Stomach (tissue), 8 donors: ENCODE measurements at regions not wholly inside any gene's neighbourhood (a gene's known extent, or its start where the extent isn't known, plus 50 kb on each side); places are given as distances from the start of the nearest gene placed in this dataset.

Source experiments
- DNase-seq, 2 donors: peaks; one replicate each; pipeline versions ENCODE4 v3.0.0 to v3.0.0-alpha.2; 2013 to 2019
- H3K27ac ChIP-seq, 5 donors: fragments of 200-600 bp in 4 of 5; sonication (generic) in 4 of 5; one replicate each; pipeline ENCODE4 v1.5.1; 2013 to 2019; ENCODE audit warnings: mild to moderate bottlenecking in 1 of 5, moderate library complexity in 1 of 5
- H3K27me3 ChIP-seq, 3 donors: fragments of 200-600 bp; sonication (generic); one replicate each; pipeline ENCODE4 v1.5.1; 2017 to 2019; ENCODE audit warnings: mixed run types in 1 of 3
- H3K36me3 ChIP-seq, 4 donors: fragments of 200-600 bp; sonication (generic); 1 replicate in 3 of 4; 2 replicates in 1 of 4; pipeline ENCODE4 v1.5.1; 2016 to 2019
- H3K4me1 ChIP-seq, 4 donors: fragments of 200-600 bp; sonication (generic); one replicate each; pipeline ENCODE4 v1.5.1; 2016 to 2019
- H3K4me3 ChIP-seq, 4 donors: fragments of 200-600 bp; sonication (generic) in 3 of 4; one replicate each; pipeline ENCODE4 v1.5.1; 2016 to 2019; ENCODE audit warnings: mild to moderate bottlenecking in 1 of 4
- H3K9me3 ChIP-seq, 4 donors: fragments of 200-600 bp; sonication (generic); one replicate each; pipeline ENCODE4 v1.5.1; 2016 to 2019
- CTCF ChIP-seq, 7 experiments: fragments of 450-650 bp in 4 of 7; fragments of 200-600 bp in 3 of 7; sonication (generic) in 3 of 7; IDR thresholded peaks; one replicate each; pipeline ENCODE4 v1.5.1; 2016 to 2019; ENCODE audit warnings: antibody characterized with exemption in 7 of 7, control low read depth in 2 of 7, mild to moderate bottlenecking in 1 of 7
- EP300 ChIP-seq: sonication (generic); formaldehyde crosslinking; IDR thresholded peaks from one replicate; pipeline ENCODE4 v1.6.1; 2017; ENCODE audit warnings: antibody characterized with exemption
- POLR2A ChIP-seq, 4 donors: fragments of 450-650 bp; IDR thresholded peaks; one replicate each; pipeline ENCODE4 v1.6.1; 2016; ENCODE audit warnings: antibody characterized with exemption in 4 of 4, control low read depth in 2 of 4, mild to moderate bottlenecking in 1 of 4, moderate library complexity in 1 of 4
- POLR2AphosphoS5 ChIP-seq, 3 donors: sonication (generic); formaldehyde crosslinking; IDR thresholded peaks; one replicate each; pipeline ENCODE4 v1.6.1; 2016; ENCODE audit warnings: antibody characterized with exemption in 3 of 3
- WGBS, 5 donors: extraction: QIAGEN DNeasy Blood & Tissue Kit in 3 of 5; methylation state at CpG; one replicate each; pipeline versions ENCODE4 v1.1.5 to v1.1.7; 2013 to 2018; 5-methylcytosine and 5-hydroxymethylcytosine counted together
- intact Hi-C: fragments of 100-400 bp; cut with DNase I; formaldehyde crosslinking; loops from one replicate; pipeline ENCODE4 v1.15.1; 2023; ENCODE audit warnings: low total_unique reads
- donor health status: healthy with polysubstance abuse.
- donor health status: Bipolar disorder and iron deficiency.
- donor health status: healthy.

GRCh38 chrX:9147086-9147485 lies 113.2 kb upstream of the FAM9B start:
- Histone ChIP-seq H3K4me1 (peaks cover 0 to 7% (median 0%) of the 10 kb centered on the region in 4 donors), H3K27ac (no peak overlapping the region), H3K36me3 (no peaks in the 10 kb centered on the region), H3K9me3 (no peaks in the 10 kb centered on the region), H3K4me3 (no peak overlapping the region), H3K27me3 (no peaks in the 10 kb centered on the region)
- intact Hi-C loops = no loop called here
- TF ChIP-seq POLR2AphosphoS5 (IDR thresholded peaks at IDR 0.05) (no peak), EP300 (no peak), CTCF (IDR thresholded peaks at IDR 0.05) (no peak), POLR2A (IDR thresholded peaks at IDR 0.05) (no peak)
- DNase-seq = no peak
- 58 to 86% (median 77%) methylated on average over 4 to 5 of the region's 5 CpGs for WGBS, 5 donors

- H3K36me3 ChIP-seq = no peaks in the 10 kb centered on the region
- H3K27me3 ChIP-seq = no peaks in the 10 kb centered on the region
- H3K9me3 ChIP-seq = no peaks in the 10 kb centered on the region
- DNase-seq = peak in 1 of 2 donors; percentile 13
- TF ChIP-seq POLR2A (IDR thresholded peaks at IDR 0.05) (no peak), CTCF (IDR thresholded peaks at IDR 0.05) (no peak)
- 27 to 53% (median 45%) methylated on average over 6 to 7 of the region's 7 CpGs for WGBS, 5 donors
- intact Hi-C loops = no loop called here
- no peak overlapping the region for H3K27ac ChIP-seq
- no peak overlapping the region for H3K4me3 ChIP-seq
- H3K4me1 ChIP-seq = peaks cover 0 to 7% (median 0%) of the 10 kb centered on the region in 4 donors
Observed at GRCh38 chrX:9147726-9148125, 113.8 kb upstream of the FAM9B start.

DNA sequence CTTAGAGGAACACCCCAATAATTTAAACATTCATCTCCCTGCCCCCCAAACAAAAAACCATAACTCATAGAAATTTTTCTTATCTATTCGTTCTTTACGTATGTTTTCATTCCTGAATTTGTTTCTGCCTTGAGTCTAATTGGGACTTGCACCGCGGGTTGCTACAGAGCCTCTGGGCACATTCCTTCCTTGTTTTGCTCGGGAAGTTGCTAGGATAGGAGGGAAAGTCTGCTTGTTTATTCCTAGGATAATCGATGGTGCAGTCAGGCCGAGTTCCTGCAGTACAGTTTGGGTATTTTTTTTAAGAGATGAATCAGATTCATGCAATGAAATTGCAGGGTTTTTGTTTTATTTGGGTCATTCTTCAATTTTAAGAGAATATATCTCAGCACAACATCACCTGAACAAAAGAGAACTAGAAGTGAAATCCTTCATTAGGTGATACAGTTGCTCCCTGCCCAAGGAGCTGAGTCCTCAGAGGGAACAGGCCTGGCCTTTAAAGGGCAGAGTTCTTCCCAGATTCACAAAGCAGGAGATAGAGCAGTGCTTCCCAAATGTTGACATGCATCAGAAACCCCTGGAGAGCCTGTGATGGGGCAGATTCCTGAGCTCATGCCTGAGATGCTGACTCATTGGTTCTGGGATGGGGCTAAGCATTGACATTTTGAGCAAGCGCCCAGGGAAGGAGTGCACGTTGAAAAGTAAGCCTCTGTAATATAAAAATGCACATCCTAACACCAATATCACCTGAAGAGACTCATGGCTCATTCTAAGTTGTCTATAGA lies 114.9 kb upstream of the FAM9B start:
- H3K36me3 ChIP-seq = no peaks in the 10 kb centered on the region
- TF ChIP-seq POLR2AphosphoS5 (IDR thresholded peaks at IDR 0.05) = no peak
- TF ChIP-seq EP300 = no peak
- TF ChIP-seq CTCF (IDR thresholded peaks at IDR 0.05) = no peak
- no peak for TF ChIP-seq POLR2A (IDR thresholded peaks at IDR 0.05)
- H3K4me1 ChIP-seq = peaks cover 0 to 7% (median 0%) of the 10 kb centered on the region in 4 donors
- H3K27ac ChIP-seq = no peak overlapping the region
- H3K4me3 ChIP-seq = no peak overlapping the region
- H3K27me3 ChIP-seq = no peaks in the 10 kb centered on the region
- peak in 1 of 2 donors; percentile 9 for DNase-seq
- WGBS, 5 donors = 26 to 45% (median 40%) methylated on average over 9 of the region's 9 CpGs
- intact Hi-C loops = no loop called here
- no peaks in the 10 kb centered on the region for H3K9me3 ChIP-seq

DNA sequence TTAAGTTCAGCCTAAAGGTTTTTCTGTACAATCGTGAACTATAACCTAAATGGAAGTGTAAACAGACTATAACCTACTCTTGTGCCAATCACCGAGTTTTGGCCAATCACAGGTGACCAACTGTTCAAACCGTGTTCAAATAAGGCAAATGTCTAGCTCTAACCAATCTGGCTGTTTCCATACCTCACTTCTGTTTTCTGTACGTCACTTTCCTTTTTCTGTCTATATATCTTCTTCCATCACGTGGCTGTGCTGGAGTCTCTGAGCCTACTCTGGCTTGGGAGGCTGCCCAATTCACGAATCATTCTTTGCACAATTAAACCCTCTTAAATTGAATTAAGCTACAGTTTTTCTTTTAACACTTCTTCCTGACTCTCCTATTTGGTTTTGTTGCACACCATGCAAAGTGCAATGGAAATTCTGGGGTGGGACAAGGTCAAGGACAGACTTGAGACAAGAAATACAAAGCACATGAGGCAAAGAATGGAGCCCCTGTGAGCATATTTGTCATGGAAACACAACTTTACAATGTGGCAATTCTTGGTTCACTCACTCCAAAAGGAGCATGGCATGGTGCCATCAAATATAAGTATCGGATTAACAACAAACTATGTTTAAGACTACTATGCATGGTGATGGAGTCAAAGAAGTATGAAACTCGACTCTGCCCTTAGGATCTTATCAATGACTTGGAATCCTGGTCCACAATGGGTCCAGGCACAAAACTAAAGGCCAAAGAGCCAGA lies 115.7 kb upstream of the FAM9B start:
- no peak overlapping the region for H3K27ac ChIP-seq
- no peak for DNase-seq
- H3K36me3 ChIP-seq = no peaks in the 10 kb centered on the region
- no peak overlapping the region for H3K4me3 ChIP-seq
- H3K9me3 ChIP-seq = peaks cover 0 to 3% (median 0%) of the 10 kb centered on the region in 4 donors
- intact Hi-C loops = no loop called here
- peaks cover 0 to 7% (median 0%) of the 10 kb centered on the region in 4 donors for H3K4me1 ChIP-seq
- 61 to 82% (median 72%) methylated on average over 8 of the region's 8 CpGs for WGBS, 5 donors
- H3K27me3 ChIP-seq = no peaks in the 10 kb centered on the region
- TF ChIP-seq EP300 (no peak), POLR2A (IDR thresholded peaks at IDR 0.05) (no peak), POLR2AphosphoS5 (IDR thresholded peaks at IDR 0.05) (no peak), CTCF (IDR thresholded peaks at IDR 0.05) (no peak)
